ENCODE measurements at regions not wholly inside any gene's neighbourhood (a gene's known extent, or its start where the extent isn't known, plus 50 kb on each side); places are given as distances from the start of the nearest gene placed in this dataset.

GRCh38 chr6:134846865-134847264, 103.0 kb downstream of the ALDH8A1 start:
- Histone ChIP-seq H3K4me3 (no peak overlapping the region), H3K9me3 (ENCODE audit: low read depth) (no peaks in the 10 kb centered on the region), H3K9ac (no peak overlapping the region), H3F3A (ENCODE audit: low read depth) (no peaks in the 10 kb centered on the region), H3K27me3 (no peaks in the 10 kb centered on the region), H3K36me3 (no peaks in the 10 kb centered on the region), H3K79me2 (ENCODE audit: low read depth) (no peaks in the 10 kb centered on the region), H3K27ac (no peak overlapping the region), H4K20me1 (ENCODE audit: low read depth) (no peaks in the 10 kb centered on the region), H2AFZ (replicated peaks) (no peak overlapping the region), H3K4me1 (peaks cover 6% of the 10 kb centered on the region), H3K4me2 (no peak overlapping the region)
- no peaks in the 10 kb centered on the region for H3K9me3 Mint-ChIP-seq
- no peak for DNase-seq (ENCODE audit: low spot score)
- no peaks in the 10 kb centered on the region for H3K27me3 Mint-ChIP-seq (ENCODE audit: insufficient read depth, low read depth)
- H3K36me3 Mint-ChIP-seq = no peaks in the 10 kb centered on the region
- TF ChIP-seq CTCF (IDR thresholded peaks at IDR 0.05) = no peak
- TF ChIP-seq EZH2 (IDR thresholded peaks at IDR 0.05) = no peak
- TF ChIP-seq EZH2phosphoT487 (IDR thresholded peaks at IDR 0.05) = no peak
- no peak overlapping the region for H3K4me3 Mint-ChIP-seq
- H3K27ac Mint-ChIP-seq = no peak overlapping the region
- peaks cover 19% of the 10 kb centered on the region for H3K4me1 Mint-ChIP-seq

- H3F3A ChIP-seq (ENCODE audit: low read depth) = no peaks in the 10 kb centered on the region
- H4K20me1 ChIP-seq (ENCODE audit: low read depth) = no peaks in the 10 kb centered on the region
- H3K79me2 ChIP-seq (ENCODE audit: low read depth) = no peaks in the 10 kb centered on the region
- H2AFZ ChIP-seq (replicated peaks) = no peak overlapping the region
- Mint-ChIP-seq H3K27ac (no peak overlapping the region), H3K27me3 (ENCODE audit: insufficient read depth, low read depth) (peaks cover 2% of the 10 kb centered on the region), H3K36me3 (no peaks in the 10 kb centered on the region), H3K4me1 (peaks cover 13% of the 10 kb centered on the region), H3K9me3 (no peaks in the 10 kb centered on the region), H3K4me3 (no peak overlapping the region)
- H3K36me3 ChIP-seq = no peaks in the 10 kb centered on the region
- TF ChIP-seq EZH2 (IDR thresholded peaks at IDR 0.05) (no peak), CTCF (IDR thresholded peaks at IDR 0.05) (no peak), EZH2phosphoT487 (IDR thresholded peaks at IDR 0.05) (no peak)
- H3K9ac ChIP-seq = no peak overlapping the region
- DNase-seq (ENCODE audit: low spot score) = no peak
- H3K27me3 ChIP-seq = no peaks in the 10 kb centered on the region
- H3K9me3 ChIP-seq (ENCODE audit: low read depth) = no peaks in the 10 kb centered on the region
- H3K4me3 ChIP-seq = no peak overlapping the region
- no peak overlapping the region for H3K27ac ChIP-seq
- H3K4me1 ChIP-seq = peaks cover 4% of the 10 kb centered on the region
- H3K4me2 ChIP-seq = no peak overlapping the region
These were observed 103.9 kb downstream of the ALDH8A1 start for GRCh38 chr6:134846031-134846430.

- no peak for DNase-seq (ENCODE audit: low spot score)
- Histone ChIP-seq H2AFZ (replicated peaks) (no peak overlapping the region), H3K4me3 (no peak overlapping the region), H3K27ac (no peak overlapping the region), H3K4me2 (no peak overlapping the region), H3K79me2 (ENCODE audit: low read depth) (no peaks in the 10 kb centered on the region), H3K36me3 (no peaks in the 10 kb centered on the region), H4K20me1 (ENCODE audit: low read depth) (no peaks in the 10 kb centered on the region), H3K9me3 (ENCODE audit: low read depth) (no peaks in the 10 kb centered on the region), H3K9ac (no peak overlapping the region), H3K4me1 (no peaks in the 10 kb centered on the region), H3K27me3 (no peaks in the 10 kb centered on the region), H3F3A (ENCODE audit: low read depth) (no peaks in the 10 kb centered on the region)
- peaks cover 5% of the 10 kb centered on the region for H3K4me1 Mint-ChIP-seq
- no peak for TF ChIP-seq EZH2 (IDR thresholded peaks at IDR 0.05)
- TF ChIP-seq EZH2phosphoT487 (IDR thresholded peaks at IDR 0.05) = no peak
- no peak for TF ChIP-seq CTCF (IDR thresholded peaks at IDR 0.05)
- no peak overlapping the region for H3K4me3 Mint-ChIP-seq
- no peaks in the 10 kb centered on the region for H3K36me3 Mint-ChIP-seq
- H3K9me3 Mint-ChIP-seq = no peaks in the 10 kb centered on the region
- H3K27me3 Mint-ChIP-seq (ENCODE audit: insufficient read depth, low read depth) = peaks cover 2% of the 10 kb centered on the region
- H3K27ac Mint-ChIP-seq = no peak overlapping the region
These were observed 105.8 kb downstream of the ALDH8A1 start for GRCh38 chr6:134844120-134844519.

All from neural progenitor cell (in vitro differentiated cells).